Astrocyte (in vitro differentiated cells and primary cell): ENCODE measurements at regions not wholly inside any gene's neighbourhood (a gene's known extent, or its start where the extent isn't known, plus 50 kb on each side); places are given as distances from the start of the nearest gene placed in this dataset.

Source experiments
- EZH2 ChIP-seq: IDR thresholded peaks from 2 replicates; pipeline ENCODE4 v1.6.1; 2012; ENCODE audit warnings: mild to moderate bottlenecking, low read length, inconsistent platforms; ENCODE audit not compliant: insufficient read depth
- TF ChIP-seq, protein P1 (sequence below): IDR thresholded peaks from 2 replicates; pipeline ENCODE4 v1.5.1; 2011; ENCODE audit warnings: low read depth, mild to moderate bottlenecking, inconsistent platforms, low read length, moderate library complexity; ENCODE audit not compliant: insufficient read depth

DNA sequence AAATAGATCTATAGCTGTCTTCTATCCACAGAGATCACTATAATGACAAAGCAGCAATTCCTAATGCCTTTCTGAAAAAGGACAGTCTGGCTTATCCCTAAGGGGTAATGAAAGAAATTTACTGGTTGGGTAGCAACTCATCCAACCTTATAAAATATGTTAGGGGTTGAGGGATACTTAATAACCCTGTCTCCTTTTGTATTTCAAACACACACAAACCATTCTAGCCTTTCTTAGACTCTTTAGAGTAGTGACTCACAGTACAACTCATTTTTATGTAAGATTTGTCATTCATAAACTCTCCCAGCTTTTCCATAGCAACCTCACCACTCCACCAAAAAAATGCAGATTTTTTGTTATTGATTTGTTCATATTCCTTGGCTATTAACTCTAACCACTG, 167.9 kb downstream of the FSCB start:
- TF ChIP-seq, protein P1, sequence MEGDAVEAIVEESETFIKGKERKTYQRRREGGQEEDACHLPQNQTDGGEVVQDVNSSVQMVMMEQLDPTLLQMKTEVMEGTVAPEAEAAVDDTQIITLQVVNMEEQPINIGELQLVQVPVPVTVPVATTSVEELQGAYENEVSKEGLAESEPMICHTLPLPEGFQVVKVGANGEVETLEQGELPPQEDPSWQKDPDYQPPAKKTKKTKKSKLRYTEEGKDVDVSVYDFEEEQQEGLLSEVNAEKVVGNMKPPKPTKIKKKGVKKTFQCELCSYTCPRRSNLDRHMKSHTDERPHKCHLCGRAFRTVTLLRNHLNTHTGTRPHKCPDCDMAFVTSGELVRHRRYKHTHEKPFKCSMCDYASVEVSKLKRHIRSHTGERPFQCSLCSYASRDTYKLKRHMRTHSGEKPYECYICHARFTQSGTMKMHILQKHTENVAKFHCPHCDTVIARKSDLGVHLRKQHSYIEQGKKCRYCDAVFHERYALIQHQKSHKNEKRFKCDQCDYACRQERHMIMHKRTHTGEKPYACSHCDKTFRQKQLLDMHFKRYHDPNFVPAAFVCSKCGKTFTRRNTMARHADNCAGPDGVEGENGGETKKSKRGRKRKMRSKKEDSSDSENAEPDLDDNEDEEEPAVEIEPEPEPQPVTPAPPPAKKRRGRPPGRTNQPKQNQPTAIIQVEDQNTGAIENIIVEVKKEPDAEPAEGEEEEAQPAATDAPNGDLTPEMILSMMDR: no peak
- TF ChIP-seq EZH2: no peak
